GM21526 (cell line): ENCODE measurements at regions not wholly inside any gene's neighbourhood (a gene's known extent, or its start where the extent isn't known, plus 50 kb on each side); places are given as distances from the start of the nearest gene placed in this dataset.
"Not testable (repeated sequence)": the region's sequence is repeated elsewhere in the genome, so short reads cannot be mapped to it uniquely, and the experiment has no call there.

ENCODE experiments used
- ATAC-seq: cut with Tn5 transposase; IDR thresholded peaks from one replicate; pipeline ENCODE4 v1.9.1; 2021; ENCODE audit warnings: moderate library complexity; ENCODE audit not compliant: unreplicated experiment, low FRiP score

DNA sequence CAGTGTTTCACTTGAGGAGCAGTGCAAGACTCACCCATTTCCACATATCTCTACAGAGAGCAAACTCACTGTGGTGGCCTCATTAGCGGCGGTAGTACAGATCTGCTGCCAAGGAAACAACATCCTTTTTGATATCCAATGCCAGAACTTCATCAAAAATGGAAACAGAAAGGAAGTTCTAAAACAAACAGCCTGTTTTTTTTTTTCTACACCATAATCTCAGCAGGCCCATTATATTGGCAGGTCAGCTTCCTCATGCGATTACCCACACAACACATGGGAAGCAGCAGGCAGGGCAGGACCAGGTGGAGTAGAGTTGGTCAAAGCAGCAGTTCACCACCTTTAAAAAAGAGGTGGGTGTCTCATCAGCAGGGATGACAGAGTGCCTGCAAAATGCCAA lies 678.9 kb upstream of the CELF4 start:
- ATAC-seq: no peak

DNA sequence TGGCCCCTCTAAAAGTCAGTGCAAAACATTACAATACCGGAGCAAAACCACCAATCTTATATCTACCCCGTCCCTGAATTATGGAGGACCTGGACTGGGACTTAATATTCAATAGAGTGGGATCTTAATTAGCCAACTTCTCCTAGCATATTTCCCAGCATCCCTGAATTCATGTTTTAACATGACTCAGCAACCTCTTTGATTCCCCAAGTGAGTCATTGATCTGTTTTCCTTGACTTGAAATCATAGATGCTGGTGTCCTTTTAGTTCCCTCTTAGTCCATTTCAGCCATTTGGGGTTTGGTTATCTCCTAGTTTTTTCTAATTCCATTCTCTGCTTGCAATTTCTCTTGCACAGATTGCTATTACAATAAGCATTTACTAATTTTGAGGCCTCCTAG lies 677.7 kb upstream of the CELF4 start:
- ATAC-seq: no peak

DNA sequence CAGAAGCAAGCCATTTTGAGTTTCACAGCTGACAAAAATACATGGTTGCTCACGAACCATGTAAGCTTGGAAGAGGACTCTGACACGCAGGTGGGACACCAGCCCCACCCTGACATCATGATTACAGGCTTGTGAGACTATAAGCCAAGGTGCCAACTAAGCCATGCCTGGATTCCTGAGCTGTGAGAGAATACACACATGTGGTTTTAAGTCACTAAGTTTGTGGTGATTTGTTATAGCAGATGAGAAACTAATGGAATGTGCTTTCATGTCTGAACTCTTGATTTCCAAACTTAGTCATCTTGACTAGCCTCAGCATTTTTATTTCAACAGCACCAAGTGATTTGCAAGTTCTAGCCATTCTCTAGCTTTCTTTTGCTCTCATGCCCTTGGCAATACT lies 676.1 kb upstream of the CELF4 start:
- ATAC-seq: no peak

DNA sequence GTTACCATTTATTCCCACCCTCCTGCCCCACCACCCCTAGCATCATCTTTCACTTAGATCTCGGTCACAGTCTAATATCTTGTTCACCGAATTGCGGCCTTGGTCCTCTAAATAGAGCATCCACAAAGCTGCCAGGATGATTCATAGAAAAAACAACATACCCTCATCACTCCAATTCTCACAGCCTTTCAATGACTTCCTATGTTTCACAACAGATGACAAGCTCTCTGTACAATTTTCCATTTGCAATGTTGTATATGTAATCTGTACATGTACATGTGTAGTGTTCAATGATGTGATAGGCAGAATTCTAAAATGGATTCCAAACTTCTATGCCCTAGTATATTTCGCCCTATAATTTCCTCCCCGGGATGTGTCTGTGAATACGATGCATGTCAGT lies 675.6 kb upstream of the CELF4 start:
- no peak for ATAC-seq

DNA sequence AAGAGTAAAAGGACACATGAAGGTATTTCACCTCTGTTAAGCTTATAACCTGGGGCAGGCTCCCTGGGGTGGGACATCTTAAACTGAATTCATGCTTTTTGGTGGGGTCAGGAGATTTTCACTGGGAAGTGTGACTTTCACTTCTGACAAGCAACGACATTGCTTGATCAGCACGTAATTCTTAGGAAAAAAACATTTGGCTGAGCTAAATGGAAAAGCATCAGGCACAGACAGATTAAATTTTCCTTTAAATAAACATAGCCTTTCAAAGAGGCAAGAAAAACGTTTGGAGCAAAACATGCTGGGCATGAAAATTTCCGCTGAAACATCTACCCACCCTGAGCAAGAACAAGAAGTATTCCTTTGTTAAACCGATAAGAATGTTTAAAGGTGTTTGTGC lies 674.0 kb upstream of the CELF4 start:
- no peak for ATAC-seq

DNA sequence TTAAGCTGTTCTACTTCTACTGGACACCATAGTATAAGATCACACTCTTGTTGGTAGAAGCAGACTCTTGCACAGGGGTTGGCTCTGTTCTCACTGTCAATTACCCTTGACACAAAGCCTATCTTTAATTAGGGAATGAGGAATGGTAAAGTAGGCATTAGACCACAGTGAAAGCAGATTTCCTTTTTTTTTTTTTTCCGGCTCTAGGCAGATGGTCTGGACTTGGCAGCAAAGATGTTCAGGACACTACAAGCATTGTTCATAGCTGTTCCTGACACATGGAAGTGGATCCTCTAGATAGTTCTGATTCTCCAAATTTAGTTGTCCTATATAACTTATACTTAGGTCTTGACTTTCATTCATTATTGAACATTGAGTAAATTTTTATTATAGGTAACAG lies 672.2 kb upstream of the CELF4 start:
- no peak for ATAC-seq

DNA sequence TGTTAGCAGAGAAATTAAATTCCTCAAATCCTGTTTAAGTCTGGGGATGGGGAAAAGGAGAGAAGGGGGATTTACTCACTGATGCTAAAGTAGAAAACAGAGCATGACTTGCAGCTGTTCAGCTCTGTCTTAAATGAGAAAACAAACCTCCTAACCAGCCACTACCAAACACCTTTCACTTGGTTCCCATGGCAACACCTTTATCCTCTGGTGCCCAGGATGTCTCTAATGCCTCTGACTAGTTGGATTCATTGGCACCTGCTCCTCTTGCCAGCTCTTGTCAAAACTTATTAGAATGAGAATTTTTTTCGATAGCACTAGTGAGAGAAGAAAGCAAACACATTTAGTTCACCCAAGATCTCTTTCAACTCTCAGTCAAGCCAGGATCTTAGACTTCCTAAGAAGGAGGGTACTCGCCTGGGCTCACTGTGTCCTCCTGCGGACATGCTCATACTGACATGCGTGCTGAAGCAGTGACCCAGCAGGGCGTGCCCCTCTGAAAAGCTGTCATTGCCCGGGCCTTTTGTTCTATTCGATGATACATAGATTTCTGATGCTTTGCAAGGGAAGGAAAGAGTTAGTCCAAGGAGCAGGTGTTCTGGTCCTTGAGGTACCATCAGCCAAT lies 656.0 kb upstream of the CELF4 start:
- no peak for ATAC-seq

DNA sequence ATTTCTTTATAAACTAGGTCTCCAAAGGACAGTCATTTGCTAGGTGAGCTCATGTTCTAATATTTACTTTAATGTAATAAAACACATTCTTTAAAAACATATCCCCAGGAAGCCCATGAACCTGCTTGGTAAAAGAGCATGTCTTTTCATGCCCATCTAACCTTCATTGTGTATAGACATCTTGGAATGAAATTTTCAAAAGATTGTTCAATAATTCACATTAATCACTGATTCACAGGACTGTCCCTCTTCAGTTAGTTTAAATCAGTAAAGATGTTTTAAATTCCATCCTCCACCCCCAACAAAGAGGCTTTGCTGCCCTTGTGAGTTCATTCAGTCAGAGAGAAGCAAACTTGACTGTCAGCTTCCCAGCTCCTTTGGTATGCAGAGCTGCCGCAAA lies 633.4 kb upstream of the CELF4 start:
- ATAC-seq: no peak

DNA sequence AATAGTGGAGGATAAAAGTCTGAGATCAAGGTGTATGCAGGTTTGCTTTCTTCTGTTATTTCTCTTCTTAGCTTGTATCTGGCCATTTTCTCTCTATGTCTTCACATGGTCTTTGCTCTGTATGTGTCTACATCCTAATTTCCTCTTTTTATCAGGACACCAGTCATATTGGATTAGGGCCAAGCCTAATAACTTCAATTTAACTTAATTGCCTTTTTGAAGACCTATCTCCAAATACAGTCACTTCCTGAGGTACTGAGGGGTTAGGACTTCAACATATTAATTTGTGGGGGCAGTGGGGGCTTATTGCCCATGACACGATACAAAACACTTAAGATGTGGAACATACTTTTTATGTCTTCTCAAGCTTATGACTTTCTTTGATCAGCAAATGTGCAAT lies 632.9 kb upstream of the CELF4 start:
- no peak for ATAC-seq

DNA sequence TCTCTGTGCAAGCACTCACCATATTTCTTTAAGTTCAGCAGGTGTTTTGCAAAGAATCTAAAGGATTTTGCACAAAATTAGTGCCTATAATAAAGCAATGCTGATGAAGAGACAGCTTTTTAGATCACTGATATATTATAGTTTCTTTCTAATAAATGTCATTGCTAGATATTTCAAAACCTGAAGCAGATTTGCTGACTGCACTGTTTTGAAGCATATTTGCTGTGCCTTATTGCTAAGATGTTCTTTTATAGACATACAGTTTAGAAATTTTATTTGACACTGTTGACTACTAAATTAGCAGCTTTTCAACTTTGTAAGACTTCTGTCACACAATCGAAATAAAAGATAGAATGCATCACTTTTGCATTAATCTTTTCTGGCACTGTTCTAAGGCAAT lies 620.9 kb upstream of the CELF4 start:
- ATAC-seq: no peak

DNA sequence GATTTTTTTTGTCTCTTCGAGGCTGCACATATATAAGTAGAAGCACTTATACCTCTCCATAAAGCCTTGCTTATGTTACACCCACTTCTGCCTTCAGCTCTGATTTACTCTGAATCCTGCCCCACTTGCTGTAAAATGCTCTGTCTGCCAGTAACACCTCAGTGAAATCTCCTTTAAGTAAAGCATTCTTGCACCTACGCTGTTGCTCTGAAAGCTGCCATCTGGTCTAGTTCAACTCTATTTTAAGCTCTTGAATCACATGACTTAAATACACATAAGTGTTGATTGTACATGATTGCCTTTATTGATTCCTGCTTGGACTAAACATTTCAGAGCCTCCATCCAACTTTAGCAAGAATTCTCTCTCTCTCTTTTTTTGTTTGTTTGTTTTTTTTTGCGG lies 609.0 kb upstream of the CELF4 start:
- ATAC-seq: no peak

DNA sequence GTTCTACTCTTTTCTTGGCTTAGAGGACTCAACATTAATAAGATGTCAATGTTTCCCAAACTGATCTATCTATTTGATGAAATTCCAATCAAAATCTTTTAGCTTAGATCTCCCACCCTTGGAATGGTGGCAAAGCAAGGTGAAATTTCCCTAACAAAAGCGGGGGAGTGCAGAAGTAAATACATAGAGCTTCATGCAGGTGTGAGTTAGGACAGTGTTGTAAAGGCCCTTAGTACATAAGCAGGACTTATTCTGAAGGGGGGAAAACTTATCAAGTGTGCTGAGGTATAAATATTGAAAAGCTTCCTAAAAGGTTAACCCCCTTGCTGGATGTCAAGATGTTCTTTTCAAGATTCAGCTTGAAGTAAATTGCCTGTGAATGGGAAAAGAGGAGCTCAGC lies 608.6 kb upstream of the CELF4 start:
- ATAC-seq: no peak

DNA sequence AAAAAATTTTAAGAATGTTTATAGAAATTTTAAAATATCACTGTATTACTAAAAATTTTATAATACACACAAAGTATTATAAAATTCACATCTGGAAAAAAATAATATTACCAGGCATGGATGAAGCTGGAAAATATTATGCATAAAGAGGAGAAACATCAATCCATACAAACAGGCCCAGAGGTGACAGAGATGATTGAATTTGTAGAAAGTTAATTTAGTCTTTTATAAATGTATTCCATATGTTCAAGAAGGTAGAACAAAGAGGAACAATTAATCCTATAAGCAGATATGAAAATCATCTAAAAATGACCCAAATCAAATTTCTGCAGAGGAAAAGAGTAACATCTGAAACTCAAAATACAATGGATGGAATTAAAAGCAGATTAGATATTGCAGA lies 605.2 kb upstream of the CELF4 start:
- ATAC-seq: no peak

DNA sequence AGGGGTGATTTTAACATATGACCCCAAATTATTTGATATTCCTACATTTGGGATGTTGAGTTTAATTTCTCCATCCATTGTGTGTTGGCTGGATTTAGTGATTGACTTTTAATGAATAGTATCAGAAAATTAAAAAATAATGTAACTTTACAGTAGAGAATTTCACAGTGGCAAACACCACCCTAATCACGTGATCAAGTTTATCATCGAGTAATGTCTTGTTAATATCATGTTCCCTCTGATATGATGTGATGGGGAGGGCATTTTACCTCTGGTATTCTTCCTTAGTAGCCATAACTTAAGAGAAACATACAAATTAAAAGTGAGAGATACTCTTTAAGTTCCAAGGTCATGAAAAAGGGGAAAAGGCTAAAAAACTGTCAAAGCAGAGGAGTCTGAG lies 602.0 kb upstream of the CELF4 start:
- ATAC-seq: no peak

DNA sequence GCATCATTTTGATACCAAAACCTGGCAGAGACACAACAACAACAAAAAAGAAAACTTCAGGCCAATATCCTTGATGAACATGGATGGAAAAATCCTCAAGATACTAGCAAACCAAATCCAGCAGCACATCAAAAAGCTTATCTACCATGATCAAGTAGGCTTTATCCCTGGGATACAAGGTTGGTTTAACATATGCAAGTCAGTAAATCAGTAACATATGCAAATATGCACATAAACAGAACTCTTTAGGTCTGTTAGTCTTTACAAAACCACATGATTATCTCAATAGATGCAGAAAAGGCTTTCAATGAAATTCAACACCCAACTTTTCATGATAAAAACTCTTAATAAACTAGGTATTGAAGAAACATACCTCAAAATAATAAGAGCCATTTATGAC lies 587.5 kb upstream of the CELF4 start:
- ATAC-seq: not testable (repeated sequence)

DNA sequence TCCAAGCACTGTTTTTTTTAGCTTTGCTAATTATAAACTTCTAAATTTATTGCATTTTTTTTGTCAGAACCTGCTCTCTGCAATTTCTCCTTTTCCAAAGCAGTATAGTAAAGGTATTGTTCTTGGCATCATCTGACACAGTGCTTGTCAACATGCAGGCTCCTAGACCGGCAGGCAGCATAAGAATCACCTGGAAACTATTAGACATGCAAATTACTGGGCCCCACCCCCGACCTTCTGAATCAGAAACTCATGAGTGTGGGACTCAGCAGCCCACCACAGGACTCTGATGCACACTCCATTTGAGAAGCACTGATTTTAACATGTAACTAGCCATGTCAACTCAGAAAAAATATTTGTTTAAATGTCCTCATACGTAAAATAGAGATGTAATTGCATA lies 551.1 kb upstream of the CELF4 start:
- ATAC-seq: no peak

DNA sequence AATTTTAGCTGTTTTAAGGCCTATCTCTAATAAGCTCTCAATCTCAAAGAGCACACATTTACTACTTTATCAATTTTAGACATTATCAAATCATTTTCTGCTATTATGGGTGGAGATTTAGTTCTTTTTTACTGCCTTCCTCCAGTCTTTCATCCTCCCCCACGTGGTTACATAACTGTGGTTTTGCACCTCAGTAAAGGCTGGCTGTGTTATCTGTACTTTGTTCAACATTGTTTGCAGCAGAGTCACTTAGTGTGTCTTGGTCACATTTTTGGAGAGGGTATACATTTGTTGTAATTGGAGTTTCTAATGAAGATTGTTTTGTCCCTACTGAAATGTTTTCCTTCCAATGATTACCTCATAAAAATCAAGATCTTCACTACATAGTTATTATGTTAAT lies 549.6 kb upstream of the CELF4 start:
- ATAC-seq: no peak

DNA sequence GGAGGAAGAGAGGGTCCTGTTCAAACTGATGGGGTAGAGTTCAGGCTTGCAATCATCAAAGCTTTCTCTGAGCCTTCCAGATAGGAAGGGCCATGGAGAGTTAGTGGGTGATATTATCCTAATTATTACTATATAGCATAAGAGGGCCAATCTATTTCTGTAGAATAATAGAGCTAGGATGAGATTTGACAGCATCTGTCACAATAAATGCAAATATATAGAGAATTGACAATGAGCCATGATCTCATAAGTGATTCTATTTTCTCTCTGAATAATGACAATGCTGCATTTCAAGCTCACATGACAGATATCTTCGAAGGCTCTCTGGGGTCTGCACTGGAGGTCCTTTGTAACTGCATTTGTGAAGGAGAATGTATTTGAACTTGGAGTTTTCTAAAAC lies 521.9 kb upstream of the CELF4 start:
- no peak for ATAC-seq

DNA sequence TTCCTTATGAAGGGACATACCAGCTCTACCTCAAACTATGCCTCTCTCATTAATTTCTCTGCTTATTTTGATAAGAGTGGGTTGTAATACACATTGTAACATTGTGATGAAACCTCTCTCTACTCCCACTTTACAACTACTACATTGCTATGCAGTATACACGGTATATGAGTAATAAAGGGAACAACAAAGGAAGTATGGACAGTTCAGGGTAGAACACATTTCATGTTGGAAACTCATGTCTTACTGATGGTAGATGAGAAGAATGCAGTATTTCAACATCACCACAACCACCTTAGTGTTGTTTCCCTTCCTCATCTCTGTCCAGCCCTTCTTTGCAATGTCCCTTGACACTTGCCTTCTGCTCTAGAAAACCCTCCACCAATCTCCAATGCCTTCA lies 515.9 kb upstream of the CELF4 start:
- no peak for ATAC-seq

DNA sequence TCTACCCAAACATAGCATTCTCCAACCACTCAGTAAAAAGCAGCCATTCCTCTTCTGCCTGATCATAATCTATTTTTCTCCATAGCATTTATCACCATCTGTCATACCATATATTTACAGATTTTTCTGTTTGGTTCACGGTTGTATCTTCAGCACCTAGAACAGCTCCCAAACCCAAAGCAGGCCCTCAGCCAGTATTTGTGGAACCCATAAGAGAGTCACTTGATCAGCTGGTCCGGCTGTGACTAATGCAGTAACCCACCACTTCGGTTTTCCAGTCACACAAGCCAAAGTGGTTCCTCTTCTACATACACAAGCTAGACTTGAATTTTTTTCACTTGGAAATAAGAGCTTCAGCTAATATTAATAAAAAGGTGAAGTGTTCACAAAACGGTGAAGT lies 511.6 kb upstream of the CELF4 start:
- ATAC-seq: no peak

DNA sequence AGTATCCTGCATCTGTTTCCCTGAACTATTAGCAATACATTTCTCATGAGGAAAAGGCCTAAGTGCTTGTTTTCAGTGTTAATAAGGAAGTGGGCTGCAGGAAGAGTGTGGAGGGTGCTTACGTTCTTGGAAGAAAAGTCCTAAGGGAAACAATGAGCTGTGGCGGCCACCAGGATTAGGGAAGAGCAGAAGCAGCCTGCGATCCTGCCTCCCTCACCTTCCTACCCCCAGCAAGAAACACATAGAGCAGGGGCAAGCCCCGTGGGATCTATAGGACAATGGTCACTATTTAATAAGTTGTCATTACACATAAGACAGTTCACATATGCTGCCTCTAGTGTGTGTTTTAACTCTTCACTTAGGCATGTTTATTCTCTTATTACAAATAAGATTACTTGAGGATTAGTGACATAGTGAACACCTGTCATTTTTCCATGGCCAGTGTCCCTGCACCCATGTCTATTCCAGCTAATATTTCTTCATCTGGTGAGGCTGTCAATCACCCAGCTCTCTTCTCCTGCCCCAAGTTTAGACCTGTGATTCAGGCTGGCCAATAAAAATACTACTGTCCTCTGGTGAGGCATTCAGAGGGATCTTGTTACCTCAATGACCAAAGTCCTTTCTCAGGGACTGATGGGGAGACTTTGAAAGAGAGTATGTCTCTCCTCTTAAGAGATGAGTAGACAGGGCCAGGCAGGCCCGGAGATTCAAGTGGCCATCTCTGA lies 510.9 kb upstream of the CELF4 start:
- ATAC-seq: no peak

DNA sequence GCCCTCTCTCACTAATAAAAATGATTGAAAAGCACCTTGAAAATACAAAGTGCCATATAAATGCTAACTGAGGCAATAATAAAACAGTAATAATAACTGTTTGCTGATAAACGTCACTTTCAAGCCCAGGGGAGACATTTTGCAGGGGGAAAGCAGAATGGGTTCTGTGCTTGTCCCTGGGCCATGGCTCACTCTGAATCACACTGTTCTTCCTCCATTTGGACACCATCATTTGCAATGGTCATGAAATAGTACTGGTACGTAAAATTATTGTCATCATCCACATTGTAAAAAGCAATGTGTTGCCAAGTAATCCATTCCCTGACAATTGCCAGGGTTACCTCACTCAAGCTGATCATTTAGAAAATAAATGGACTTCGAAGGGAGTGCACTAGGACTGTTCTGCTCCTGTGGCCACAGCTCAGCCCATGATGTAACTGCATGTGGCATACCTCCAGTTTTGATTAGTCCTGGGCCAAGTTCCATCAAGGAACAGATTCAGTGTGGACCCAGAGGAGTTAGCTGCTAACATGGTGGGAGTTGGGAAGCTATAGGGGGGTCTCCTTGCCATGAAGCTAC lies 508.8 kb upstream of the CELF4 start:
- ATAC-seq: no peak
